ENCODE measurements at regions not wholly inside any gene's neighbourhood (a gene's known extent, or its start where the extent isn't known, plus 50 kb on each side); places are given as distances from the start of the nearest gene placed in this dataset.
"Not testable (repeated sequence)": the region's sequence is repeated elsewhere in the genome, so short reads cannot be mapped to it uniquely, and the experiment has no call there.

DNA sequence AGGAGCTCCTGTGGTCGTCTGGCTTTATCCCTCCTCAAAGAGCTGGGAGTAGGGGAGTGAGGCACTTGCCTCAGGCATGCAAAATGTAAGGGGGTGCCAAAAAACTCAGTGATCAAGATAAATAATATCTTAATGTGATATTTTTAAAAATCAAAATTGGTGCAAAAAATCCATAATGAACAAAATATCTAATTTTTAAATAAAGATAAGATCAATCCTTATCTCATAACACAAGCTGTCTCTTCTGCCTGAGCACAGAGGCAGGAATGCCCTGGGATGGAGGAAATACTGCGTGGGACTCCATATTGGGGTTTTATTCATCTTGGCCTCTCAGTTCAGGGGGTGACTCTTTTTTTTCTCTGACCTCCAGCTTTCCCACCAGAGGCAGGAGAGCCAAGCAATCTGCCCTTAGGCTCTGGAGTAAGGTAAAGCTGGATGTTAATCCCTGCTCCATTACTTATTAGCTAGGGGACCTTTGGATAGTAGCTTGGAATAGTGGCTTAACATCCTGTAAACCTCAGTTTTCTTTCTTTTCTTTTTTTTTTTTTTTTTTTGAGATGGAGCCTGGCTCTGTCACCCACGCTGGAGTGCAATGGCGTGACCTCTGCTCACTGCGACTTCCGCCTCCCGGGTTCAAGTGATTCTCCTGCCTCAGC lies 77.3 kb upstream of the NFASC start:
- TF ChIP-seq, protein P1, sequence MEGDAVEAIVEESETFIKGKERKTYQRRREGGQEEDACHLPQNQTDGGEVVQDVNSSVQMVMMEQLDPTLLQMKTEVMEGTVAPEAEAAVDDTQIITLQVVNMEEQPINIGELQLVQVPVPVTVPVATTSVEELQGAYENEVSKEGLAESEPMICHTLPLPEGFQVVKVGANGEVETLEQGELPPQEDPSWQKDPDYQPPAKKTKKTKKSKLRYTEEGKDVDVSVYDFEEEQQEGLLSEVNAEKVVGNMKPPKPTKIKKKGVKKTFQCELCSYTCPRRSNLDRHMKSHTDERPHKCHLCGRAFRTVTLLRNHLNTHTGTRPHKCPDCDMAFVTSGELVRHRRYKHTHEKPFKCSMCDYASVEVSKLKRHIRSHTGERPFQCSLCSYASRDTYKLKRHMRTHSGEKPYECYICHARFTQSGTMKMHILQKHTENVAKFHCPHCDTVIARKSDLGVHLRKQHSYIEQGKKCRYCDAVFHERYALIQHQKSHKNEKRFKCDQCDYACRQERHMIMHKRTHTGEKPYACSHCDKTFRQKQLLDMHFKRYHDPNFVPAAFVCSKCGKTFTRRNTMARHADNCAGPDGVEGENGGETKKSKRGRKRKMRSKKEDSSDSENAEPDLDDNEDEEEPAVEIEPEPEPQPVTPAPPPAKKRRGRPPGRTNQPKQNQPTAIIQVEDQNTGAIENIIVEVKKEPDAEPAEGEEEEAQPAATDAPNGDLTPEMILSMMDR (IDR thresholded peaks at IDR 0.05; ENCODE audit: borderline replicate concordance, insufficient read depth, low read depth, low read length) = no peak
- H3K4me3 ChIP-seq (ENCODE audit: low read depth, low read length) = no peak overlapping the region

DNA sequence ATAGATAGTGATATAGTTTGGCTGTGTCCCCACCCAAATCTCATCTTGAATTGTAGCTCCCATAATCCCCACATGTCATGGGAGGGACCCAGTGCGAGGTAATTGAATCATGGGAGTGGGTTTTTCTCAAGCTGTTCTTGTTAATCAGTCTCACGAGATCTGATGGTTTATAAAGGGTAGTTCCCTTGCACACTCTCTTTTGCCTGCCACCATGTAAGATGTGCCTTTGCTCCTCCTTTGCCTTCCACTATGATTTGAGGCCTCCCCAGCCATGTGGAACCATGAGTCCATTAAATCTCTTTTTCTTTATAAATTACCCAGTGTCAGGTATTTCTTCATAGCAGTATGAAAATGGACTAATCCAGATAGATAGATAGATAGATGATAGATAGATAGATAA lies 73.8 kb upstream of the NFASC start:
- not testable (repeated sequence) for H3K4me3 ChIP-seq (ENCODE audit: low read depth, low read length)

DNA sequence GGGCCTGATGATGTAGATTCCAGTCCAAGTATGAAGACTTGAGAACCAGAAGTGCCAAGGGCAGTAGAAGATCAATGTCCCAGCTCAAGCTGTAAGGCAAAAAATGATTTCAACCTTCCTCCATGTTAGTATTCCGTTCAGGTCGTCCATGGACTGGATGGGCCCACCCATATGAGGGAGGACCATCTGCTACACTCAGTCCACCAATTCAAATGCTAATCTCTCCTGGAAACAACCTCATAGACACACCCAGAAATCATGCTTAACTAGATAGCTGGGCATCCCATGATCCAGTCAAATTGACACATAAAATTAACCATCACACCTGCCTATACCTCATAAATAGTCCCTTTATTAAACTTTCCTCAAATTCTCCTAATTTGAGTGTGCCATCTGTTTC lies 73.3 kb upstream of the NFASC start:
- TF ChIP-seq, protein P1 (IDR thresholded peaks at IDR 0.05; ENCODE audit: borderline replicate concordance, insufficient read depth, low read depth, low read length) = no peak
- H3K4me3 ChIP-seq (ENCODE audit: low read depth, low read length) = no peak overlapping the region

- H3K4me3 ChIP-seq (ENCODE audit: low read depth, low read length) = no peak overlapping the region
- TF ChIP-seq, protein P1 (IDR thresholded peaks at IDR 0.05; ENCODE audit: borderline replicate concordance, insufficient read depth, low read depth, low read length) = no peak
These were observed 71.0 kb upstream of the NFASC start for GRCh38 chr1:204799630-204800029.

DNA sequence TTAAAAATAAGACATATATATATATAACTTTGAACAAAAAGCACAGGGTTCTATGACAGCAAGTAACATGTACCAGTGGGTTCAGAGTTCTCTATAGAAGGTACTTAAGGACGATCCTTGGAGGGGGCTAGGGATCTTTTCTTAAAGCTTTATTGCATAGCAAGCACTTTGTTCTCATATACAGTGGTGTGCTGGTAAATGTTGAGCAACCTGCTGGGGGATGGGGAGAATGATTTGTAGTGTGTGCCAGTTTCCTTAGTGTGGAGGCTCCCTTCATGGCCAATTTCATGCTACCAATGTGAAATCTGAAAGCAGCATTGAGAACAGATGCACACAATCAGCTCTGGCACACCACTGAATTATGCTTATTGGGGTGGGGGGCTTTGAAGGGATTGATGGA lies 69.5 kb upstream of the NFASC start:
- TF ChIP-seq, protein P1 (IDR thresholded peaks at IDR 0.05; ENCODE audit: borderline replicate concordance, insufficient read depth, low read depth, low read length) = no peak
- H3K4me3 ChIP-seq (ENCODE audit: low read depth, low read length) = no peak overlapping the region

DNA sequence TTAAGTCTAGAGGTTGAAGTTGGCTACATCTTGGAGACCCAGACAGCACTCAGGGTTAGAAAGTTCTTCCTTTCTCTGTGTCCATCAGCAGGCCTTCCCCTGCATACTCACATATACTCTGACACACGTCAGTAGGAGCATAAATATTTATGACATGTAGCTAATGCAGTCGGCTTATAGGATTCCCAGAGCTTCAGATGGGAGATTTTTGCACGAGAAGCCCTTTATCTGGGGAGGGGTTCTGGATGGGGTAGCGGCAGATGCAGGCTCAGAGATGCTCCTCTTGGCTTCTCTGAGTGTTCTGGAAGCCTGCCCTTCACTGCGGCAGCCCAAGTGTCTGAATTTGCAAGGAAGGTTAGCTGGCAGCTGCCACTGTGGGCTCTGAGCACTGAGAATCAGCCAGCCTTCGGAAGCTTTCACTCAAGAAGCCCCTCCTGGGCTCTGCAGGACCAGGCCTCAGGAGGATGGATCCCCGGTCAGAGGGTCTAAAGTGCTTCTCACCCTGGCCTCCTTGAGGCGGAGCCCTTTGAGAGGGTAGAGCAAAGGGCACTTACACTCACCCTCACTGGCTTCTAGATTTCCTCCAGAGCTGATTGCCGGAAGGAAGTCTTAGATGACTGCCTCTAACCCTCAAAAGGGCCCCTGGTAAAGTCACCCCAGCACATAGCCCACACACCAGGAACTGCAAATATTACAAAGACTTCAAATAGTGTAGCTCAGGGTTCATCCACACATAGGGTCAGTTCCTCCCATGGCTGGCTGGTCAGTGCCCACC lies 68.1 kb upstream of the NFASC start:
- TF ChIP-seq, protein P1 (IDR thresholded peaks at IDR 0.05; ENCODE audit: borderline replicate concordance, insufficient read depth, low read depth, low read length) = no peak

DNA sequence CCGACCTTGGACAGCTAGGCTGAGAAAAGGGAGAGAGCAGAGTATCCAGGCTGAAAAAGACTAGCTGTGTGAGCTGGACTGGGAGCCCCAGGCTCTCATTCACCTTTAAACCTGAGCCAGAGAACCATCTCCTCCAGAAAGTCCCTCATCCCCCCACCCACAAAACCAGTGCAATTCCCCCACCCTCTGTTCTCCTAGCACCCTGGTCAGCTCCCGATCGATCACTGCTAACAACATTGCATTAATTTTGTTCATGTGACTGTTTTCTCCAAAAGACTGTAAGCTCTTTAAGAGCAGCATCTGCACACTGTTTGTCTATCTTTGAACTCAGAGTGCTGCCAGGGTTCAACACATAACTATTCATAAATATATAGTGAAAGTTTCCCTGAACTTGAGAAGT lies 67.1 kb upstream of the NFASC start:
- H3K4me3 ChIP-seq (ENCODE audit: low read depth, low read length) = no peak overlapping the region
- TF ChIP-seq, protein P1 (IDR thresholded peaks at IDR 0.05; ENCODE audit: borderline replicate concordance, insufficient read depth, low read depth, low read length) = no peak

More for the DNA sequence above, 68.1 kb upstream of the NFASC start:
- no peak overlapping the region for H3K4me3 ChIP-seq (ENCODE audit: low read depth, low read length)
